ENCODE measurements at regions not wholly inside any gene's neighbourhood (a gene's known extent, or its start where the extent isn't known, plus 50 kb on each side); places are given as distances from the start of the nearest gene placed in this dataset.
"Not testable (repeated sequence)": the region's sequence is repeated elsewhere in the genome, so short reads cannot be mapped to it uniquely, and the experiment has no call there.

DNA sequence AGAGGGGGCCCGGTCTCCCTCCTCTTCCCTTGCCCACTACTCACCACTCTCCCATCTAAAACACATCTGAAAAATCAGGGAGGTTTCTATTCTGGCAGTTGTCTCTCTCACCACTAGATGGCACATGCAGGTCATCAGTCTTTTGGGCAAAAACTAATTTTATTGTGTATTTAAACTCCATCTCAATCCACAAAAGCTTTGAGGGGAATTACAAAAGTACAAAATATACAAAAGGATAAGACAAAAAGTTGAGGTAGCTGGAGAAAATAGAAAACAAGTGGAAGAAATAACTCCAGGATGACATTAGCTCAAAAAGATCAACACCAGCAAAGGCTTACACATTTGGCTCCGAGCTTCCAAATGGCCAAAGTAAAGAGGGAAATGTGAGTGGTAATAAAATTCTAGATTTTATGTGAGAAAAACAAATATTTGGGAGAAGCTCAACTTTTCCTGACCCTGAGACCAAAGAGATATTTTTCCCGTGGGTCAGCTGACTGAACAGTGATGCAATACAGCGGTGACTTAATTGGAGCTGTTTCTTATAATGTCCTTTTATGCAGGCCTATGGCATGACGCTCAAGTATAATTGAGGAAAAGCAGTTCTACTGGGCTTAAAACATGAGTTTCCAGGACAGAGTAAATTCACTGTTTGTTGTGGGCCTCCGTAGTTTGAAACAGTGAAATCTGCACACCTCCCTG is 79.8 kb upstream of the CHD6 start:
- Histone ChIP-seq H3K27ac (ENCODE audit: low read depth) (no peak overlapping the region), H3K4me3 (ENCODE audit: low read depth, low read length) (no peak overlapping the region), H3K4me1 (ENCODE audit: insufficient read depth) (no peaks in the 10 kb centered on the region), H3K36me3 (ENCODE audit: insufficient read depth) (no peaks in the 10 kb centered on the region)
- DNase-seq (ENCODE audit: extremely low spot score) = no peak
- WGBS = 74% methylated on average over 6 of the region's 6 CpGs

DNA sequence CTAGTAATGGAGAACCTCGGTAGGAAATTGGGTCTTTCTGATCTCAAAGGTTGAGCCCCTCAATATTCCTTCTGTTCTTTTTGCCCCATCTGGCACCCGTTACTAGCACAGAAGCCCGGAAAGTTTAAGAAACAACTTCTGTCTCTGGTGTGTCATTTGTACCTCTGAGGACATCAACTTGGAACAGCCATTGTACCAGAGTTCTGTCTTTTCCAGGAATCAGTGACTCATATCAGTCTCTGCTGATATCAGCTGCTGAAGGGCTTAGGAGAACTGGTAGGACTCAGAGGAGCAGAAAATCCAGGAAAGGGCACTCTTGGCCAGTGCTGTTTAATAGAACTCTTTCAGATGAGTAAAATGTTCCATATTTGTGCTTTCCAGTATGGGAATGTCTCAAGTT is 78.3 kb upstream of the CHD6 start:
- Histone ChIP-seq H3K27ac (ENCODE audit: low read depth) (no peak overlapping the region), H3K4me3 (ENCODE audit: low read depth, low read length) (no peak overlapping the region), H3K36me3 (ENCODE audit: insufficient read depth) (no peaks in the 10 kb centered on the region), H3K4me1 (ENCODE audit: insufficient read depth) (no peaks in the 10 kb centered on the region)
- no peak for DNase-seq (ENCODE audit: extremely low spot score)
- WGBS = 76% methylated on average over 3 of the region's 3 CpGs

DNA sequence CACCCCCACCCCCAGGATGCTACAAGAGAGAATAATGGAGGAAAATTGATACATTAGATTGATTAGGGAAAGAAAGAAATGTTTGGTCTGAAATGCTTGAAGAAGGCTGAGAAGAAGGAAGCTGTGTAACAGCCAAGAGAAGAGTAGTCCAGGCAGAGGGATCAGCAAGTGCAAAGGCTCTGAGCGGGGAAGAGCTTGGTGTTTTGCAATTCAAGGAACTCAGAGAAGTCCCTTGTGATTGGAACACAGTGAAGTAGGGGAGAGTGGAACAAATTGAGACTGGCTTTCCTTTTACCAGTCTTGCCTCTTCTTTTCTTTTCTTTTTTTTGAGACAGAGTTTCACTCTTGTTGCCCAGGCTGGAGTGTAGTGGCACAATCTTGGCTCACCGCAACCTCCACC is 76.6 kb upstream of the CHD6 start:
- H3K4me3 ChIP-seq (ENCODE audit: low read depth, low read length) = no peak overlapping the region
- no peaks in the 10 kb centered on the region for H3K4me1 ChIP-seq (ENCODE audit: insufficient read depth)
- WGBS = 92% methylated on average over 2 of the region's 2 CpGs
- H3K36me3 ChIP-seq (ENCODE audit: insufficient read depth) = no peaks in the 10 kb centered on the region
- no peak overlapping the region for H3K27ac ChIP-seq (ENCODE audit: low read depth)
- no peak for DNase-seq (ENCODE audit: extremely low spot score)

DNA sequence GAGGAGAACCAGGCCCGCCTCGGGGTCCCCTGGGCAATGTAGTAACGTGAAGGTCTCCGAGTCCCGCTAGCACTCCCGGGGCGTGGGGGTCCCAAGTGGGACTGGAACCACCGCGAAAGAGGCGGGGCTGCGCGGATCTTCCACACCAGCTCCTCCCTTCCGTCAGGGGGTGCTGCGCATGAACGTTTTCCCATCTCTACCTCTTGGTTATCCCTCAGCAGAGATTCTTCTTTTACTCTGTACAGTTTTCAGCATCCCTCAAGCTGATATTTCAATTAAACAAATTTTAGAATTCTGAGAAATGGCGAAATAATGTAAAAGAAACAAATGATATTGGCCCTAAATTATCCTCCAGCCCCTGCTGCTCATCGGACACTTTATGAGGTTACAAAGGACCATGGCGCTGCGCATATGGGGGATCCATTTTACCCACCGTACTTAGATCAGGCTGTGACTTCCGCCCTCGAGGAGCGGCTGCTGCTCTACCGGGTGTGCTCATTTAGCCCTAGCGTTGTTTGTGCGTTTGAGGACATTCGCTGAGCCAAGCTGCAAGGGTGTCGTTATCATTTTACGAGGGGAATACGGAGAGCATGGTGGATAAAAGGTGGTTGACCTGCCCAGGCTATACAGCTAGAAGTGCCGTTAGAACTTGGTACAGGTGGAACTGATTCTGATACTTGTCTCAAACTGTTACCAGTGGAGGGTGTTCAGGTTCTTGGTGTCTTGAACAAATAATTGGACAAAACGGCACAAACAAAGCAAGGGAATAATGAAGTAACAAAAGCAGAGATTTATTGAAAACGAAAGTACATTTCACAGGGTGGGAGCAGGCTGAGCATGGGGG is 75.2 kb upstream of the CHD6 start:
- peak overlapping the region; percentile 61 for H3K4me3 ChIP-seq (ENCODE audit: low read depth, low read length)
- WGBS = under 1% methylated on average over 33 of the region's 33 CpGs
- H3K27ac ChIP-seq (ENCODE audit: low read depth) = peak overlapping the region; percentile 81
- no peaks in the 10 kb centered on the region for H3K36me3 ChIP-seq (ENCODE audit: insufficient read depth)
- peak; percentile 84 for DNase-seq (ENCODE audit: extremely low spot score)
- no peaks in the 10 kb centered on the region for H3K4me1 ChIP-seq (ENCODE audit: insufficient read depth)

DNA sequence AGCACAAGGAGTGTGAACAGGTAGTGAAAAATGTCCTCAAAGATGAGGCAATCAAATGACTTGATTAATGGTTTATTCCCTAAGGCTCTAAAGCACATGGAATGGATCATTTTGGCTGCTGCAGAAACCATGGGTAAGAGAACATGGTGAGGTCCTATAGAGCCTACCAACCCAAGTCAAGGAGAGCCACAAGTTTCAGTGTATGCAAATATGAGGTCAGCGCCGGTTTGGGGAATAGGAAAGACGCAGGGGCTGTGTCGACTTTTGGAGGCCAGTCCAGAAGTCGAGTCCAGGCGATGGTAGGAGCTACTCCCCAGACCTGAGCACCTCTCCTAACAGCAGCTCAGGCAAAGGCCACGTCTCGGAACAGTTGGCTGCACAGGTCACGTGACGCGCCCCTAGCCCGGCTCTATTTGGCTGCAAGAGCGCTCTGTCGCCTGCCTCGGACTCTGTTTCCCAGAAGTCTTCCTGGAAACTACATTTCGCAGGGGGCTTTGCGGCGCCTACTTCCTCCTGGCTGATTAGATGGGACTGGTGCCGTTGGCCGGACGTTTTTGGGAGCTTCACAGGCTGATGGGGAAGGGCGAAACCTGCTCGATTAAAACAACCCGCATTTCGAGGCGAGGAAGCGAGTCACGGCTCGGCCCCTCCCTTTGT is 74.4 kb upstream of the CHD6 start:
- Histone ChIP-seq H3K4me1 (ENCODE audit: insufficient read depth) (no peaks in the 10 kb centered on the region), H3K4me3 (ENCODE audit: low read depth, low read length) (peak overlapping the region; percentile 61), H3K36me3 (ENCODE audit: insufficient read depth) (no peaks in the 10 kb centered on the region), H3K27ac (ENCODE audit: low read depth) (peak overlapping the region; percentile 81)
- peak; percentile 70 for DNase-seq (ENCODE audit: extremely low spot score)
- WGBS = 5% methylated on average over 29 of the region's 29 CpGs

- DNase-seq (ENCODE audit: extremely low spot score) = no peak
- no peak overlapping the region for H3K4me3 ChIP-seq (ENCODE audit: low read depth, low read length)
- WGBS = 87% methylated on average over 2 of the region's 2 CpGs
- no peaks in the 10 kb centered on the region for H3K36me3 ChIP-seq (ENCODE audit: insufficient read depth)
- no peak overlapping the region for H3K27ac ChIP-seq (ENCODE audit: low read depth)
- H3K4me1 ChIP-seq (ENCODE audit: insufficient read depth) = no peaks in the 10 kb centered on the region
These were observed 73.3 kb upstream of the CHD6 start for GRCh38 chr20:41691443-41691842.

DNA sequence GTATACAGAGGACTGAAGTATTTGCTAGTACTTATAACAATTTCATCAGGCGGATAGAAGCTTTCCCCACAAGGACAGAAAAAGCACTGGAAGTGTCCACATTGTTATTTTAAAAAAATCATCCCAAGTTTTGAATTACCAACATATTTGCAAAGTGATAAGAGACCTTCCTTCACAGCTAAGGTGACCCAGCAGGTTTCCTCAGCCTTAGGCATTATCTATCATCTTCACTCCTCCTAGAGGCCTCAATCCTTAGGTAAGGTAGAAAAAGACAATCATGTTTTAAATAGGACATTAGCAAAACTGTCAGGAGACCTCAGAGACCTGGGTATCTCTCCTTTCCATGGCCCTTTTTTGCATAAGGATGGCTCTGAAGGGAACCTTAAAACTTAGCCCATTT is 72.5 kb upstream of the CHD6 start:
- Histone ChIP-seq H3K36me3 (ENCODE audit: insufficient read depth) (no peaks in the 10 kb centered on the region), H3K27ac (ENCODE audit: low read depth) (no peak overlapping the region), H3K4me3 (ENCODE audit: low read depth, low read length) (no peak overlapping the region), H3K4me1 (ENCODE audit: insufficient read depth) (no peaks in the 10 kb centered on the region)
- 90% methylated on average over 1 of the region's 1 CpG for WGBS
- no peak for DNase-seq (ENCODE audit: extremely low spot score)

DNA sequence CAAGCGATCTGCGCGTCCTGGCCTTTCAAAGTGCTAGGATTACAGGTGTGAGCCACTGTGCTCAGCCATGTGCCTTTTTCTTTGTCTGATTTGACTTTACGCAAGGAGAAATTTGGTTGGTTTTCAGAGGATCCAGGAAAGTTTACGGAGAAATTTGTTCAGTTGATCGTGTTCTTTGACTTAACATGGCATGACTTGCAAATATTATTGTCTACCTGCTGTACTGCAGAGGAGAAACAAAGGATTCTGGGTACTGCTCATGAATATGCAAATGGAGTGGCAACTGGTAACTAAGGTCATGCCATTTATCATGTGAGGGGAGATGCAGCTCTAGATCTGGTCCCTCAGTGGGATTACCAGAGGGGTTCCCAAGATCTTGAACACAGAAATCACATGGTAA is 68.8 kb upstream of the CHD6 start:
- Histone ChIP-seq H3K4me3 (ENCODE audit: low read depth, low read length) (no peak overlapping the region), H3K4me1 (ENCODE audit: insufficient read depth) (no peaks in the 10 kb centered on the region), H3K27ac (ENCODE audit: low read depth) (no peak overlapping the region), H3K36me3 (ENCODE audit: insufficient read depth) (no peaks in the 10 kb centered on the region)
- 98% methylated on average over 6 of the region's 6 CpGs for WGBS
- DNase-seq (ENCODE audit: extremely low spot score) = no peak

GRCh38 chr20:41685145-41685544 is 67.0 kb upstream of the CHD6 start:
- not testable (repeated sequence) for H3K36me3 ChIP-seq (ENCODE audit: insufficient read depth); H3K4me1 ChIP-seq (ENCODE audit: insufficient read depth); H3K4me3 ChIP-seq (ENCODE audit: low read depth, low read length); DNase-seq (ENCODE audit: extremely low spot score); H3K27ac ChIP-seq (ENCODE audit: low read depth)
- 59% methylated on average over 4 of the region's 4 CpGs for WGBS

- DNase-seq (ENCODE audit: extremely low spot score) = no peak
- H3K36me3 ChIP-seq (ENCODE audit: insufficient read depth) = no peaks in the 10 kb centered on the region
- H3K4me1 ChIP-seq (ENCODE audit: insufficient read depth) = no peaks in the 10 kb centered on the region
- no peak overlapping the region for H3K27ac ChIP-seq (ENCODE audit: low read depth)
- WGBS = 95% methylated on average over 2 of the region's 2 CpGs
- no peak overlapping the region for H3K4me3 ChIP-seq (ENCODE audit: low read depth, low read length)
These were observed 60.6 kb upstream of the CHD6 start for GRCh38 chr20:41678799-41679198.

GRCh38 chr20:41672282-41672681 is 54.1 kb upstream of the CHD6 start:
- no peak for DNase-seq (ENCODE audit: extremely low spot score)
- 95% methylated on average over 3 of the region's 3 CpGs for WGBS

GRCh38 chr20:41671143-41671542 is 53.0 kb upstream of the CHD6 start:
- no peaks in the 10 kb centered on the region for H3K4me1 ChIP-seq (ENCODE audit: insufficient read depth)
- no peak for DNase-seq (ENCODE audit: extremely low spot score)
- no peak overlapping the region for H3K27ac ChIP-seq (ENCODE audit: low read depth)
- H3K36me3 ChIP-seq (ENCODE audit: insufficient read depth) = no peaks in the 10 kb centered on the region
- no peak overlapping the region for H3K4me3 ChIP-seq (ENCODE audit: low read depth, low read length)
- 68% methylated on average over 6 of the region's 6 CpGs for WGBS

More at GRCh38 chr20:41672282-41672681, 54.1 kb upstream of the CHD6 start:
- no peaks in the 10 kb centered on the region for H3K4me1 ChIP-seq (ENCODE audit: insufficient read depth)
- no peak overlapping the region for H3K4me3 ChIP-seq (ENCODE audit: low read depth, low read length)
- H3K36me3 ChIP-seq (ENCODE audit: insufficient read depth) = no peaks in the 10 kb centered on the region
- no peak overlapping the region for H3K27ac ChIP-seq (ENCODE audit: low read depth)

DNA sequence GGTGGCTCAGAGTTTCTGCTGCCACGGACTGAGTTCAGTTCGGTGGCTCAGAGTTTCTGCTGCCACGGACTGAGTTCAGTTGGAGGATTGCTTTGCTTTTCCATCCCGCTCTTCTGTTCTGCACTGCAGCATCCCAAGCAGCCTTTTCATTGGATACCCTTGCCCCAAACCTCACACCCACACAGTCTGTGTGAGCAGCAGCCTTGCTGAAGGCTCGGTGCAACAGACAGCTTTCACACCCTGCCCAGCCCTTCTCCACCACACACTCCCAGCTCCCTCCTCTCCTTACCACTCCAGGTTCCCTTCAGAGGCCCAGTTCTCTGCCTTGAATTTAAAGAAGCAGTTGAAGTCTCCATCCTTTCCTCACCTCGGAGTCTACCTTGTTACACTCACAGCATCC is 52.5 kb upstream of the CHD6 start:
- H3K27ac ChIP-seq (ENCODE audit: low read depth) = no peak overlapping the region
- WGBS = 65% methylated on average over 6 of the region's 6 CpGs
- no peak for DNase-seq (ENCODE audit: extremely low spot score)

More for the DNA sequence above, 52.5 kb upstream of the CHD6 start:
- H3K4me1 ChIP-seq (ENCODE audit: insufficient read depth) = no peaks in the 10 kb centered on the region
- H3K36me3 ChIP-seq (ENCODE audit: insufficient read depth) = no peaks in the 10 kb centered on the region
- no peak overlapping the region for H3K4me3 ChIP-seq (ENCODE audit: low read depth, low read length)

All from urinary bladder (tissue), 3 donors.